Activated effector memory CD4-positive, alpha-beta T cell treated with Interleukin-2 at 50 U/mL for 16 hours (primary cell): ENCODE measurements at regions not wholly inside any gene's neighbourhood (a gene's known extent, or its start where the extent isn't known, plus 50 kb on each side); places are given as distances from the start of the nearest gene placed in this dataset.
A peak's percentile ranks its signal among the peaks of the same experiment; 100 is the strongest.

Experiments
- DNase-seq: peaks from one replicate; pipeline ENCODE4 v3.0.0-alpha.2; 2020

DNA sequence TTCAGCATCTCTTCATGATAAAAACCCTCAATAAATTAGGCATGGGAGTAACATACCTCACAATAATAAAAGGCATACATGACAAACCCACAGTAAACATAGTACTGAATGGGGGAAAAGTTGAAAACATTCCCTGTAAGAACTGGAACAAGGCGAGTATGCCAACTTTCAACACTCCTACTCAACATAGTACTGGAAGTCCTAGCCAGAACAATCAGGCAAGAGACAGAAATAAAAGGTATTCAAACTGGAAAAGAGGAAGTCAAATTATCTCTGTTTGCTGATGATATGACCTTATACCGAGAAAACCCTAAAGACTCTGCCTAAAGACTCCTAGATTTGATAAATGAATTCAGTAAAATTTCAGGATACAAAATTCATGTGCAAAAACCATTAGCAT lies 167.6 kb downstream of the TMEM38B start:
- no peak for DNase-seq

DNA sequence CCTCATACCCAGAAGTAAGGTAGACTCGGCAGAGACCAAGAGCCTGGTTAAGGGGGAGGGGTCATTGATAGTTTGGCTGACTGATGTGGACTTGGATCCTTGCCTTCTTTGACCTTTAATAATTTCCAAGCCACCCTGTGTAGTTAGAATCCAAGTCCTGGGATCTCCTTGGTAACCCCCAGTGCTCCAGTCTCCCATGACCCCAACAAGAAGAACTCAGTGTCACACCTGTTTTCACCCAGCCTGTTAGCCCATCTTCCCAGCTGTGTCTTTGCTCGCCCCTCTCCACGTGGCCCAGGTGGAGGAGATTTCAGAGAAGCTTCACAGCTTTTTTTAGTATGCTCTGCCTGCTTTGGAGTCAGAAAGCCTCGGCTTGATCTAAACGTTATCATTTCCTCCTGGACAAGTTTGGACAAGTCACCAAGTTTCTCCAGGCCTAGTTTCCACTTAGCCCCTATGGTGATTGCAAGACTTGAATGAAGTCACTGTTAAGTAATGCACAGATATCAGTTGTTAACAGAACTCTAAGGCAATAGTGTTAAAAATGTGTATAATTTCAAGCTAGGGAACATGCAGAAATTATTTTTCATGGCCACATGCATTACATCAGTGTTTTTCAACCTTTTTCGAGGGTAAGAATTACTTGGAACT lies 170.0 kb downstream of the TMEM38B start:
- no peak for DNase-seq

DNA sequence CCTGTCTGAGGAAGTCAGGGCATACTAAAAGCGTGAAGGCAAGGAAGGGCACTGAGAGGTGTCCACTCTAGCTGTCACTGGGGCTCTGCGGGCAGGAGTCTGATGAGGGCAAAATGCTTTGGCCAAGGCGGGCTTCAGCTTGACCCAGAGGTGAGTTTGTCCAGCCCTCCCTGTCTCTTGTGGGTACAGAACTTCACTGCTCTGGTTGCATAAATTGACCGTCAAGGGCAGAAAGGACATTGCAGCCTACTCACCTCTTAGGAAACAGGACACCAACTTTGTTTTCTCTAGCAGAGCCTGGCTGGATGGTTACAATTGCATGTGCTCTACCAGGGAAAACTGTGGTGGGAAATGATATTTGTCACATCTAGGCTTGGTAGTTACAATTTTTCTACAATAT lies 170.9 kb downstream of the TMEM38B start:
- no peak for DNase-seq

DNA sequence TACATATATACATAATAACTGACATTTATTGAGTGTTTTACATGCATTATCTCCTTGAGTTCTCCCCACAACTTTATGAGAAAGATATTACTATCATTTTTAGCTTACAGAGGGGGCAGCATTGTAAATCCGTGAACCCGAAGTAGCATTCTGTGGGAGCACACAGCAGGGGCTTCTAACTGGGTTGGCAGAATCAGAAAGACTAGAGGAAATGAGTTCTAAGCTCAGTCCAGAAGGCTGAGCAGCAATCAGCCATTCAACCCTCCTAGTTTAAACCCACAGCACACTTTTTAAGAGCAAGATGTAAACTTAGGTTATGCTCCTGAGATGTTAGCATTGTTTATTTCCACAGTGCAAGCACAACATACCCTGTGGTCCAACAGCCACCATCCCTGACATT lies 177.2 kb downstream of the TMEM38B start:
- DNase-seq = no peak

DNA sequence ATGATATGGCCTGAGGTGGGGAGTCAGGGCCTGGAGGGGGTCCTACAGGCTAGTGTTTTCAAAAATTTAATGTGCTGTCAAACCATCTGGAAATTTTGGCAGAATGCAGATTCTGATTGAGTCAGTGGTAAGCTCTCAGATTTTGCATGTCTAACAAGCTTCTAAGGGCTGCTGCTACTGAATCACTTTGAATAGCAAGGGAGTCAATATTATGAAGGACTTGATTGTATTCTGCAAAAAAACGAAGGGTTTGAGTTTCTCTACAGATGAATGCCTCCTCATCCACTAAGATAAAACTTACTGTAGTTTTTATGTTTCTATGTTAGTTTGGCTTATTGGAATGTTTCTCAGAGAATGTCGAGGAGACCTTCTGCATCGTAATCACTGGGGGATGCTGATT lies 179.5 kb downstream of the TMEM38B start:
- DNase-seq = no peak

DNA sequence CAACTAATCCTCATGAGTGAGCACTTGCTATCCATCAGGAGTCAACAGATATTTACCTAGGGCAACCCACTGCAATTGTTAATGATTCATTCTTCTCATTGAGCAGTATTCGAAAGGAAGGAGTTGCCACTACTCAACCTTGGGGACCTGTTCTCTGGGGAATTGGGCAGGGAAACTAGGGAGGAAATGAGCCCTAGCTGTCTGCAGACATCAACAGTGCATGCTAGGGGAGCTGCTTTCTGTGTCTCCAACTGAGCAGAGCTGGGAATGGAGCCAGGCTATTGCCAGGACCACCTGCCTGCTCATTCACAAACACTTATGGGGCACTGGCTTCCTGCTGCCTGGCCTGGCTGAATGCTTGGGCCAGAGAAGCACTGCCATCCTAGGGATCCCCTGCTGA lies 183.4 kb downstream of the TMEM38B start:
- DNase-seq = no peak

DNA sequence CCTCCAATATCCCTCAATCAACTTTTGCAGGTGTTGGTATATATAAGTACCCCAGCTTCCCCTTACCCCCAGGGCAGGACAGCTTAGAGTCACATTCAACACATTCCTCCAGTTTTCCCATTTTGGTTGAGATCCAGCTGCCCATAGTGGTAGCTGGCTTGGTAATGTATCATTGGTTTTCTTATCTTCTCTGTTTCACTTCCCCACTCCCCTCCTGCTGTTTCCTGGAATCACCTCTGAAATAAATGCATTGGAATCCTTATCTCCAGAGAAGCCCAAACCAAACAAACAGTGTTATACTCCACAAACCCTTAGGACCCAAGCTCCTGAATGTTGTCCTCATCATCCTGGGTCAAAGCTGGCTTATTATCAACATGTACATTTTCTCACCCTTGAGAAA lies 184.8 kb downstream of the TMEM38B start:
- no peak for DNase-seq

DNA sequence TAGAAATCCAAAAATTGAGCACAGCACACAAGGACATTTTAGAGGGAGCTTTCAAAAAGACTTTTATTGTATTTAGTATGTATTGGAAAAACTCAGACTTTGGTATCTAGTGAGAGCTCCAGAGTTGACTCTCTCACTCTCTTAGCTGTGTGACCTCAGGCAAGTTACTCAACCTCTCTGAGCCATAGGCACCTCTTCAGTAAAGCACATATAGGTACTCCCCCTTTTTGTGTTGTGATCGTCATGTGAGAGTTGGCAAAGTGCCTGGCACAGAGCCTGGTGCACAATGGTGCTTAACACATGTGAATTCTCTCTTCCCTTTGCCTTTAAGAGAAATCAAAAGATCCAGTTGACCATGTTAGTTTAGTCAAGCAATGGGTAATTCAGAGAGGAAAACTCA lies 186.2 kb downstream of the TMEM38B start:
- no peak for DNase-seq

DNA sequence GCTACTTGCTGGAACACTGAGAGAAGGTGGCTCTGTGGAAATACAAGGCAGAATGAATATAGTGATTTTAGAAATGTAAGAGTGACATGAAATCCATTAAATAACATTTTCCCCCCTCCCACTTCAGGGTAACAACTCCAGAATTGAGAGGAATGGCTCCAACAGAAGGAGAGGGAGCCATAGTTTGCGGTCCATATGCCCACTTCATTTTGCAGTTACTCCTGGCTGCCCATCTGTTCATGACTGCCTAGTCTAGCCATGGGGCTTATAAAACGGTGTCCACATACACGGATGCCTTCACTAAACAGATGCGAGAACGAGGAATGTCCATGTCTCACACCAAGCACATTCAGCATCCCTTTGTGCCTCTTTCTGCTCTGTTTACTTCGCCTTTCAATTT lies 186.7 kb downstream of the TMEM38B start:
- no peak for DNase-seq

DNA sequence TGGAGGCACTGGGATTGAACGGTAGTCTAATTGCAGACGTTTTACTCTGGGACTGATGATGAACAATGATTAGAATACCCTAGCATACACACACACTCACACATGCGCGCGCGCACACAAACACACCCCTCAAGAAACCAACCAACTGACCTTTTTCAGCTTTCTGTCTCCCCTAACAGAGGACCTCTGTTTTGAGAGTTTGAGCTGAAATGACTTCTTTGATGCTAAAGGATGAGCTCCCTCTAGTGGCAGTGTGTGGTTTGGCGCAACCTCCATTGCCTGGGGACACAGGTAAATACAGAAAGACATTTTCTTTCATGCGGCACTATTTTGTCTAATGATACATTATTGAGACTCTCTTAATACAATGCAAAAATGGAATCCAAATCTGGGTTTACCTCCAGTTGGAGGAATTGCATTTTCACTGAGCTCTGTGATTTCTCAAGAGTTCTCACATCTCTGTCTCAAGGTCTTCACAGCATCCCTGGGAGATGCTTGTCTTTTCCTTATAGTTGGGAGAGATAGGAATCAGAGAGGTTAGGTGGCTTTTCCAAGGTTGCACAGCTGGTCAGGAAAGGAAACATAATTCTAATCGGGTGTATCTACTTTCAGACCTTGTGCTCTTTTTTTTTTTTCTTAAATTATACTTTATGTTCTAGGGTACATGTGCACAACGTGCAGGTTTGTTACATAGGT lies 187.5 kb downstream of the TMEM38B start:
- DNase-seq = peak; percentile 31

DNA sequence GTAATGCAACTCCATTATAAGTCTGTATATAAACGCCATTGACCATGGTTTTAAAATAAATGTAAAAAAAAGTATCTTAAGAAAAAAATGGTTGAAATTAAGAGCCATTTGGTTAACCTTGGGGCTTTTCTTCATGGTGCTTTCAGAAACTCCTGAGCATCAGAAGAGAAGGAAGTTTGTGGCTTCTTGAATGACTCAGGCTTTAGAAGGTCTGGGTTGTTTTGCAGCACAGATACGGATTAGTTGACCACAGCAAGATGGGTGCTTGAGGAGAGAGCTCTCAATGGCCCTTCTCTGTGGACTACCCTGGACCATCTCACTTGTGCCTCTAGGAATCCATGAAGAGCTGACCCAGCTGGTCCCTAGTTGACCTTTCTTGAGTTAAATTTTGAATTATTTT lies 189.5 kb downstream of the TMEM38B start:
- DNase-seq = no peak

DNA sequence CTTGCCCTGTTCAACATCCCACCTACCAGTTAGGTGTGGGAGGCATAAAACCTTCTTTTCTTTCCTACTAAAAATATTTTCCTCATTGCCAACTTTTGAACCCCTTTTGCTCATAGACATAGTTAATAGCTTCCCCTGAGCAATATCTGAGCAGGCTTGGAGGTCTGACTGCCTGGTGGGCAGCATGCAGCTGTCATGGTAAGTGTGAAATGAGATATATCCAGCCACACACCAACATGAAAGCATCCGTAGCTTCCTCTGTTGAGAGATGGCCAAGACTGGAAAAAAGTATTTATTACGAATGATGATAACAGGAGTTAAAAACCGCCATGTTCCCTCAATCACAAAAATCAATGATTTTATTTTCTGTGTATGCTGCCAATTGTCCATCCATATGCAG lies 190.1 kb downstream of the TMEM38B start:
- DNase-seq = no peak

DNA sequence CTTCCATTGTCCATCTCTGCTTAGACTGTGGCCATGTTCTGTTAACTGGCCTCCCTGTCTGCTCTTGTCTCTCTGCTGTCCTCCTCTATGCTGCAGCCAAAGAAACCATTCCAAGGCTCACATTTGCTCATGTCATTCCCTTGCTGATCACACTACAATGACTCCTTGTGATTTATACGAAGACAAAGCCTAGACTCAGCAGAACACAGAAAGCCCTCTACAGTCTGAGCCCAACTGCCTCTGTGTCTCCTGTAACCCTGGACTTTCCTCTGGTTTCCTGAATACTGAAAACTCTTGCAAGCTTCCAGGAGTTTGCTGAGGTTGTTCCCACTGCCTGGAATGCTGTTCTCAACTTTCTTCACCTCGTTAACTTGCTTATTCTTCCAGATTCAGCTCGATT lies 191.8 kb downstream of the TMEM38B start:
- DNase-seq = no peak

DNA sequence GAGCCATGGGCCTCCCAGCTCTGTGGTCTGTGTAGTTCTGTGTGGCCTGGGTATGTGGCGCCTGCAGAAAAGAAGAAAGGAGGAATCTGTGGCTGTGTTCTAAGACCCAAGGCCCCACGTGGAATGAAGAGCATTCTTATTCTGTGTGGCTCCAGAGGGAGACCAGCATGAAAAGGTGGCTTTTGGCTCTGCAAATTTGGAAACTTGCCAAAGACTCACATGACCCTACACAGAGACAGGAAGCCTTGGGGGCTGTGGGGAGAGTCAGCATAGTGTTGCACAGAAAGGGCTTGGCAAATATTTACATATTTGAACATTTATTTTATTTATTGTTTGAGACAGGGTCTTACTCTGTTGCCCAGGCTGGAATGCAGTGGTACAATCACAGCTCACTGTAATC lies 193.3 kb downstream of the TMEM38B start:
- DNase-seq = no peak

DNA sequence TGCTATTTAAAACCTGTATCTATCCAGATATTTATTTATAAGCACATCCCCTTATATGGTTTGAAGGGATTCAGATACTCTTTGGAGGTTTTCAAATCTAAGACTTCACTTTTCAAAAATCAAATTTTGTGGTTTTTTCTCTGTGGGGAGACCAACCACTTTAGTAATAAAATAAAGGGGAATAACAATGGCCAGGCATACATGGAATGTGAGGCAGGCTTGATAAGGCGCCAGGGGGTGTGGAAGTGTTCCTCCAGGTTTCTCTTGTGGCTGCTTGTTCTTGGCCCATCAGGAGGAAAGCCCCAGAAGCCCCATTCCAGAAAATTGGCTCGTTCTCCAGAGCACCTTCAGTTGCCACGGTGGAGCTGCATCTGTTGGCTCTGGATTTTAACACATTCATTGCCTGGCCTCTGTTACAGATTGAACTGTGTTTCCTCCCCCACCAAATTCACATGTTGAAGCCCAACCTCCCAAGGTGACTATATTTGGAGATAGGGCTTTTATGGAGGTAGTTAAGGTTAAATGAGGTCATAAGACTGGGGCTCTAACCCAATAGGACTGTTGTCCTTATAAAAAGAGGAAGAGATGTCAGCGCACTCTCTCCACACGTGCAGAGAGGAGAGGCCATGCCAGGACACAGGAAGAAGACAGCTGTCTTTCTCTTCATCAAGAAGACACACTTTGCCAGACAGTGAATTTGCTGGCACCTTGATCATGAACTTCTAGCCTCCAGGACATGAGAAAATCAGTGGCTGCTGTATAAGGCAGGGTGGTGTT lies 195.9 kb downstream of the TMEM38B start:
- no peak for DNase-seq

DNA sequence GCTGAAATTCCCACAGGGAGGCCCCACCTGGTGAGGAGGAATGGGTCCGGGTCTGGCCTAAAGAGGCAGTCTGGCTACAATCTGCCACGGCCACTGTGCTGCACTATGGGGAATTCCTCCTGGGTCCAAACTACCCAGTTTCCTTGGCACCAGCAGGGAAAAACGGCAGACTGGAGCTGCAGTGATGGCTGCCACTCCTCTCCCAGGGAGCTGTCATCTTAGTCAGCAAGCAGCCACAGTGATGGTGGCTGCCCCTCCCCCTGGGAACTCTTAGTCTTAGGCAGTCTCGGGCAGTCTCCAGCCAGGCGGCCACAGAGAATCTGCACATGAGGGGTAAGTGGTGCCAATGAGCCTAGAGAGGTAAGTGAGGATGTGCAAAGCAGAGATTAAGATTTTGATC lies 205.8 kb downstream of the TMEM38B start:
- no peak for DNase-seq

DNA sequence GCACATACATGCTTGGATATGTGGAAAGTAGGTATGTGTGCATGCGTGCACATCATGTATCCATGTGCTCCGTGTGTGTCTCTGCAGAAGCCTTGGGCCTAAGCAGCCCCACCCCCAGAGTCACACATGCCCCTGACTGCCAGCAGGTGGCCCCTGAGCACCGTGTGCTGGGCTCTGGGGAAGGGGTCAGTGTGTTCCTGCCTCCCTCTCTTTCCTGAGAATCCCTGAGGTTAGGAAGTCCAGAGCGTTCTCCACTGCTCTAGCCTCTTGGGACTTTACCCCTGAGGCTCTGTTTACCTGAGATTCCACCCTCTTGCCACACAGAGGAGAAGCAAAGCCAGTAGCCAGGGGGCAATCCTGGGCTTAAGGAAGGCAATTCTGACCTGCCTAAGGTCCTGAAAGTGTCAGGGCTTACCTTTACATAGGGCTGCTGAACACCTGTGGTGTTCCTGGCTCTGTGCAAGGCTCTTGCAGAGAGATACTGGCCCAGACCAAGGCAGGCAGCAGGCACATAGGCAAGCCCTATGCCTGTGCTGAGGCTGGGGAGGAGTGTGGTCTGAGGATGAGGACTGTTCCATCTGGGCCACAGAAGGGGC lies 207.3 kb downstream of the TMEM38B start:
- DNase-seq = no peak

DNA sequence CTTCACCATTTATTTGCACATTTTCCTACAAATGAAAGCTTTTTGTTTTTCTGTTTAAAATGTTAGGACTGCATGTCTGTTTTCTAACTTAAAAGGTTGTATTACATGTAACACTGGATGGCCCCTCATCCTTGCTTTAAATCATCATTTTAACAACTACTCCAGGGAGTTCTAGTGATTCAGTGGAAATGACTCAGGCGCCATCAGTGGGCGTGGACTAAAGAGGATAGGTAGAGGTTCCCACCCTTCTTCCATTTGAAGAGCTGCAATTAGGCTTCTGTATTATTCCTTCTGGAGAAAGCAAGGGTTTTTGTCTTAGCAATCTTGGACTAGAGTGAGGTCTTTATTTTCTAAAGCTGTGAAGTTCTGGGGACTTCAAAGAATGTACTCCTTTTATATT lies 213.7 kb downstream of the TMEM38B start:
- DNase-seq = no peak

DNA sequence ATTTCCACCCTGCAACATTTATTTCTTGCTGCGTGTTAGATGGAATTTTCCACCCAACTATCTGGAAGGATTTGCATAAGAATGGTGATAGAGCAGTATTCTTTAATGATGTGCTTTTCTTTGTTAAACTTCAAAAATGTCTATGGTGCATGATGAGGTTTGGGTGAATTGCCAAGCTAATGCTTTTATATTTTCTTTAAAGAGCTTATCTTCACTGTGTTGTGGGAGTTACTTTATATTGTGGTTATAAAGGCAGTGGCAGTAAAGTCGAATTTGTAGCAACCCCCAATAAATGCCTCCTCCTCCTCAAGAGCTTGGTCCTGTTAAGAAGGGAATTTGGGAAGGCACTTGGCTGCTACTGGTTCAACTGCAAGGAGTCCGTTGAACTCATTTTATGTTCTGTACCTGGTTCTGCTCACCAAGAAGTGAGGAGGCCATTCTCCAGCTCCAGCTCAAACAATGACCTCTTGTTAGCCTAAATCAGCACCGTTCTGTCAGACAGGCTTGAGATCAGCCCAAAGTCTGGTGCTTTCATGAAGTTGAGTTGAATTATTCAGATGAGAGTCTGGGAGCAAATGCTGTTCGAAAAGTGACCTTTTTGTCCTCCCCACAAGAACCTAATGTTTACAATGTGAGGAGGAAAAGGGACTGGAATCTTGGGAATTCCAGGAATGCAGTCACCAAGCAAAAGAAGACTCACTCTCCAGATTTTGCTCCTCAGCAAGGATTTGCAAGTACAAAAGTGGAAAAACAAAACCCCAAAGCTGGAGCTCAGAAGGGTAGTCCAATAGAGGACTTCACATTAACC lies 217.0 kb downstream of the TMEM38B start:
- DNase-seq = no peak

DNA sequence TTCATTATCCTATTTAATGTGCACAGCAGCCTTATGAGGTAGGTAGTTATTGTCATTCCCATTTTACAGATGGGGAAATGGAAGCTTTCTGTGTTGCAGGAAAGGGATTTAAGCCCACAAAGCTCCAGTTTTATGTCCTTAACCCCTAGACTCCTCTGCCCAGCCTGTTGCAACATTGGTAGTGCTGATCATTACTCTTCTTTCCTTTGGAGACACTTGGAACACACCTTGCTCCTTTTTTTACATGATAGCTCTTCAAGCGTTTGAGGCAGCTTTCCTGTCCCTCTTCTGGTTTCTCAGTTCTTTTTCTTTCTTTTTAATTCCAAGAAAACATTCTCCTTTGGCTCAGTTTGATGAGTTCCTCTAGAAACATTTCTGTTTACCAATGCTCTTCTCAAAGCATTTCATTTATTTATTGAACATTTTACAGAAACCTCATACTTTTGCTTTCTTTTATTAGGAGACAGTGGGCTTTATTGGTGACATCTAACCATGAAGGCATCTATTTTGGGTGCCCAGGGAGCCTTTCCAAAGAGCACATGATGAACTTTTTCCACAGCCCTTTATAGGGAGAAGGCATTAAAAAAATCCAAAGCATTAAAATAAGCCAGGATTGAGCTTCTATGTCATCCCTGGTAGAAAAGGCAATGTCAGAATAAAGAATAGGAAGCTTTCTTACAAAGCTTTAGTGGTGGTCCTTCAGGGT lies 218.0 kb downstream of the TMEM38B start:
- no peak for DNase-seq

DNA sequence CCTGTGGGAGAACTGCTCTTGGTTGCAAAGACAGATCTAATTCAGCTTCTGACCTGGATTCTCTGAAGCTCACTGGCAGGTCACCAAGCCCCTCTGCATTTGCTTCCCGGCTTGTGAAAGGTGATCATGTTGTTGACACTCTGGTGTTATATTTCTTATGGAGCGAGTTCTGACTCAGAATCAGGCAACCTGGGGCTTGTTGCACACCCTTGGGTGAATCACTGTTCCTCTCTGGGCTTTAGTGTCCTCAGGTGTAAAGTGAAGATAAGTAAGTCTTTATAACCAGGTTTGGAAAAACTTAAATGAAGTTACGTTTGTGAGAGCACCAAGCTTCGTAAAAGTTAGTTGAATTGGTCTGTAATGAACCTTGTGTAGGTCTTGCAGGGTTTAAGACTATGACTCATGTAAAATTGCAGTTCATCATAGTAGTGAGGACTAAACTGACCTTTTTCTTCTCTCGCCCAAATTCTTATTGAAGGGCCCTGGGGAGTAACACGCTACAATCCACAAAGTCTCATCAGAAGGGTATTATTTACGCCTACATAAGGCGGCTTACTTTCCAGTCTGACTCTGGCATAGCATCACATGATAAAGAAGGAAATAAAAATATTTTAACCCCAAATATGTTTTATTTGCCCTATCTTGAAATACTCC lies 218.6 kb downstream of the TMEM38B start:
- DNase-seq = no peak
